Prostate gland (tissue), 2 donors: ENCODE measurements at regions not wholly inside any gene's neighbourhood (a gene's known extent, or its start where the extent isn't known, plus 50 kb on each side); places are given as distances from the start of the nearest gene placed in this dataset.

ENCODE experiments used
- POLR2A ChIP-seq: fragments of 450-650 bp; IDR thresholded peaks from one replicate; pipeline ENCODE4 v1.6.1; 2016; ENCODE audit warnings: antibody characterized with exemption, mild to moderate bottlenecking
- POLR2AphosphoS5 ChIP-seq: sonication (generic); formaldehyde crosslinking; IDR thresholded peaks from one replicate; pipeline ENCODE4 v1.6.1; 2017; ENCODE audit warnings: antibody characterized with exemption
- TF ChIP-seq, protein P1 (sequence below), 4 experiments: fragments of 200-600 bp in 2 of 4; fragments of 450-650 bp in 2 of 4; sonication (generic) in 2 of 4; IDR thresholded peaks; 1 replicate in 3 of 4; 2 replicates in 1 of 4; pipeline ENCODE4 v1.5.1; 2016 to 2019; ENCODE audit warnings: antibody characterized with exemption in 4 of 4, mild to moderate bottlenecking in 2 of 4, moderate library complexity in 2 of 4

DNA sequence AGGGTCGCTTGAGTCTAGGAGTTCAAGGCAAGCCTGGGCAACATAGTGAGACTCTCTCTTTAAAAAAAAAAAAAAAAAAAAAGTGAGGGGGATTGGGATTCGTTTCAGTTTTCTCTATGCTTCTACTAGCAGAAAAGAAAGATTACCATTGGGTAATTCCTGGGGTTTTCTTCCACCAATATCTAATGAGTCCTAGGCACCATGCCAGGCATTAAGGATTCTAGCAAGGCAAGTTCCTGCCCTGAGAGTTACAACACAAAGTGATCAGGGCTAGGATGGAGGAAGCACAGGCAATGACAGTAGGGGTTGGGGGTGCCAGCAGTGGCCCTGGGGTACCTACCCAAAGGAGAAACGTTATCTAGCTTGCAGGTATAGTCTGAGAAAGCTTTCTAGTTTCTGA is 90.8 kb downstream of the PCDH1 start:
- TF ChIP-seq, protein P1, sequence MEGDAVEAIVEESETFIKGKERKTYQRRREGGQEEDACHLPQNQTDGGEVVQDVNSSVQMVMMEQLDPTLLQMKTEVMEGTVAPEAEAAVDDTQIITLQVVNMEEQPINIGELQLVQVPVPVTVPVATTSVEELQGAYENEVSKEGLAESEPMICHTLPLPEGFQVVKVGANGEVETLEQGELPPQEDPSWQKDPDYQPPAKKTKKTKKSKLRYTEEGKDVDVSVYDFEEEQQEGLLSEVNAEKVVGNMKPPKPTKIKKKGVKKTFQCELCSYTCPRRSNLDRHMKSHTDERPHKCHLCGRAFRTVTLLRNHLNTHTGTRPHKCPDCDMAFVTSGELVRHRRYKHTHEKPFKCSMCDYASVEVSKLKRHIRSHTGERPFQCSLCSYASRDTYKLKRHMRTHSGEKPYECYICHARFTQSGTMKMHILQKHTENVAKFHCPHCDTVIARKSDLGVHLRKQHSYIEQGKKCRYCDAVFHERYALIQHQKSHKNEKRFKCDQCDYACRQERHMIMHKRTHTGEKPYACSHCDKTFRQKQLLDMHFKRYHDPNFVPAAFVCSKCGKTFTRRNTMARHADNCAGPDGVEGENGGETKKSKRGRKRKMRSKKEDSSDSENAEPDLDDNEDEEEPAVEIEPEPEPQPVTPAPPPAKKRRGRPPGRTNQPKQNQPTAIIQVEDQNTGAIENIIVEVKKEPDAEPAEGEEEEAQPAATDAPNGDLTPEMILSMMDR (IDR thresholded peaks at IDR 0.05) = no peak
- TF ChIP-seq POLR2A = no peak
- TF ChIP-seq POLR2AphosphoS5 = no peak
